Neural progenitor cell (in vitro differentiated cells): ENCODE measurements at regions not wholly inside any gene's neighbourhood (a gene's known extent, or its start where the extent isn't known, plus 50 kb on each side); places are given as distances from the start of the nearest gene placed in this dataset.

Experiments
- EZH2 ChIP-seq: fragments of 200-600 bp; sonication (generic); IDR thresholded peaks from 2 replicates; pipeline ENCODE4 v1.6.1; 2017; ENCODE audit warnings: antibody characterized with exemption, mild to moderate bottlenecking, moderate library complexity
- EZH2phosphoT487 ChIP-seq: fragments of 200-600 bp; sonication (generic); IDR thresholded peaks from 2 replicates; pipeline ENCODE4 v1.6.1; 2017; ENCODE audit warnings: antibody characterized with exemption
- TF ChIP-seq, protein P1 (sequence below): fragments of 200-600 bp; sonication (generic); IDR thresholded peaks from 2 replicates; pipeline ENCODE4 v1.5.1; 2017; ENCODE audit warnings: antibody characterized with exemption, mild to moderate bottlenecking

DNA sequence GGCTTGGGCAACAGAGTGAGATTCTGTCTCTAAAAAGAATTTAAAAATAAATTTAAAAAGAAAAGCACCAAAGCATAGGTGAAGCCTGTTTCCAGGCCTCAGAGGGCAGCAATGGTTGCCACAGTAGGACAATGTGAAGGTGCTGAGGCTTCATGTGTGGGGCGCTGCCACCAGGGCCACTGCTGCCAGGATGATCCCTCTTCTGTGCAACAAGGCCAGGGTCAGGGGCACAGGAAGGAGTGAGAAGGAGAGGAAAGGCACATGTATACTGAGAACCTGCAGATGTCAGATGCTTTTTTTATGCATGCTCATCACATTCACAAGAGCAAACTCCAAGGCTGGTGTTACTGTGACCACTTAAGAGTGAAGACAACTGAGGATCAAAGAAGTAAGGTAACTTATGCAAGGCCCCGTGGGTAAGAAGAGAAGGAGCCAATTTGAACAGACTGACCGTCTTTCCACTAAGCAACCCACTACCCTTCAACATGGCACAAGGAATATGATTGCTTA is 79.7 kb upstream of the ACKR3 start:
- TF ChIP-seq, protein P1, sequence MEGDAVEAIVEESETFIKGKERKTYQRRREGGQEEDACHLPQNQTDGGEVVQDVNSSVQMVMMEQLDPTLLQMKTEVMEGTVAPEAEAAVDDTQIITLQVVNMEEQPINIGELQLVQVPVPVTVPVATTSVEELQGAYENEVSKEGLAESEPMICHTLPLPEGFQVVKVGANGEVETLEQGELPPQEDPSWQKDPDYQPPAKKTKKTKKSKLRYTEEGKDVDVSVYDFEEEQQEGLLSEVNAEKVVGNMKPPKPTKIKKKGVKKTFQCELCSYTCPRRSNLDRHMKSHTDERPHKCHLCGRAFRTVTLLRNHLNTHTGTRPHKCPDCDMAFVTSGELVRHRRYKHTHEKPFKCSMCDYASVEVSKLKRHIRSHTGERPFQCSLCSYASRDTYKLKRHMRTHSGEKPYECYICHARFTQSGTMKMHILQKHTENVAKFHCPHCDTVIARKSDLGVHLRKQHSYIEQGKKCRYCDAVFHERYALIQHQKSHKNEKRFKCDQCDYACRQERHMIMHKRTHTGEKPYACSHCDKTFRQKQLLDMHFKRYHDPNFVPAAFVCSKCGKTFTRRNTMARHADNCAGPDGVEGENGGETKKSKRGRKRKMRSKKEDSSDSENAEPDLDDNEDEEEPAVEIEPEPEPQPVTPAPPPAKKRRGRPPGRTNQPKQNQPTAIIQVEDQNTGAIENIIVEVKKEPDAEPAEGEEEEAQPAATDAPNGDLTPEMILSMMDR = no peak
- TF ChIP-seq EZH2phosphoT487 (no peak), EZH2 (no peak)
